HFF-Myc (cell line): ENCODE measurements at regions not wholly inside any gene's neighbourhood (a gene's known extent, or its start where the extent isn't known, plus 50 kb on each side); places are given as distances from the start of the nearest gene placed in this dataset.

Experiments used
- DNase-seq: peaks from one replicate; pipeline ENCODE4 v3.0.0-alpha.2; 2011; ENCODE audit warnings: low read depth; ENCODE audit errors: extremely low read depth
- H3K4me3 ChIP-seq: replicated peaks from 2 replicates; pipeline ENCODE4 v1.5.1; 2011; ENCODE audit warnings: low read depth, mild to moderate bottlenecking, control low read depth, low read length
- TF ChIP-seq, protein P1 (sequence below): IDR thresholded peaks from 2 replicates; pipeline ENCODE4 v1.5.1; 2012; ENCODE audit warnings: mild to moderate bottlenecking, low read depth, low read length, control low read depth; ENCODE audit errors: missing control alignments

DNA sequence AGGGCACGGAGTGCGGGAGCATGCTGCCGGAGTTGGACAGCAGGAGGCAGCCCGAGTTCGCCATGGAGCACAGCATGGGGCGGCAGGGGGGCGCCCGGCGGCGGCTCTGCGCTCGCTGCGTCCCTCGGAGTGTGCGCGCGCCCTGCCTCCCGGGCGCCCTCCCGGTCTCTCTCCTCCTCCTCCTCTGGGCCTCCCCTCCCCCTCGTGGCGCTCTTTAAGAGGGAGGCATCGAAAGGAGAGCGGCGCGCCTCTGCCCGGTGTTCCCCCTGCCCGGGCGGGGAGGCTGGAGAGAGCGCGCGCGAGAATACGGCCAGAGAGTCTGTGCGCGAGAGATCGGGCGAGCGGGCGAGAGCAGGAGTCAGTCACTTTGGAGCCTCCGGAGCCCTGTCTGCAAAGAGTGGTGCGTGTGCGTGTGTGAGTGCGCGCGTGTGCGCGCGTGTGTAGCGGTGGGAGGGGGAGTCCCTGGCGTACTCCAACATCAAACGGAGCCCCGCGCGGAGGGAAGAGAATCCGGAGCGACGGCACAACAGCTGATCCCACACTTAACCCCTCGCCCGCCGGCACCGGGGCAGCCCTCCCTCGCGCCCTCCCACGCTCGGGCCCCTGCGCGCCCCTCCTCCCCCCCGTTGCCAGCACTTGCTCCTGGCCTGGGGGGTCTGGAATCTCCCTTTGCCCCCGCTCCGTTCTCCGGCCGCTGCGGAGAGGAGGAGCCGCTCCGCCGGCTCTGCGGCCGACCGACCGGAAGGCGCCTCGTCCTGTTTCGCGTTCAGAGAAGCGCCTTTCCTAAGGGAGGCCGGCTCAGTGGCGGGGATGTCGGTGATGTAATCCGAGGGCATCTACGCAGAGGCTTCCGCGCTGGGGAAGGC, 108.9 kb downstream of the ENGASE start:
- H3K4me3 ChIP-seq, result no peak overlapping the region

DNA sequence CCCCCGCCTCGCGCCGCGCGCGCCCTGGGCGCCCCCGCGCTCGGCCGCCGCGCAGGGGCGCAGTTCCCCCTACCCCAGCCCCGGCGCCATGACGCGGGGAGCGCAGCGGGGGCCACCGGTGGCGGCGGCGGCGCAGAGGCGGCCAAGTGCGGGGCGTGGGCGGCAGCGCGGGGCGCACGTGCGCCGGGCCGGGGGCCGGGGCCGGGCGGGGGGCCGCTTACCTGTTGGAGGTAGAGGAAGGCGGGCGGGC, 108.3 kb downstream of the ENGASE start:
- H3K4me3 ChIP-seq, result no peak overlapping the region
- DNase-seq, result no peak
- TF ChIP-seq, protein P1, sequence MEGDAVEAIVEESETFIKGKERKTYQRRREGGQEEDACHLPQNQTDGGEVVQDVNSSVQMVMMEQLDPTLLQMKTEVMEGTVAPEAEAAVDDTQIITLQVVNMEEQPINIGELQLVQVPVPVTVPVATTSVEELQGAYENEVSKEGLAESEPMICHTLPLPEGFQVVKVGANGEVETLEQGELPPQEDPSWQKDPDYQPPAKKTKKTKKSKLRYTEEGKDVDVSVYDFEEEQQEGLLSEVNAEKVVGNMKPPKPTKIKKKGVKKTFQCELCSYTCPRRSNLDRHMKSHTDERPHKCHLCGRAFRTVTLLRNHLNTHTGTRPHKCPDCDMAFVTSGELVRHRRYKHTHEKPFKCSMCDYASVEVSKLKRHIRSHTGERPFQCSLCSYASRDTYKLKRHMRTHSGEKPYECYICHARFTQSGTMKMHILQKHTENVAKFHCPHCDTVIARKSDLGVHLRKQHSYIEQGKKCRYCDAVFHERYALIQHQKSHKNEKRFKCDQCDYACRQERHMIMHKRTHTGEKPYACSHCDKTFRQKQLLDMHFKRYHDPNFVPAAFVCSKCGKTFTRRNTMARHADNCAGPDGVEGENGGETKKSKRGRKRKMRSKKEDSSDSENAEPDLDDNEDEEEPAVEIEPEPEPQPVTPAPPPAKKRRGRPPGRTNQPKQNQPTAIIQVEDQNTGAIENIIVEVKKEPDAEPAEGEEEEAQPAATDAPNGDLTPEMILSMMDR, result no peak

More for the DNA sequence above, 108.9 kb downstream of the ENGASE start:
- no peak for DNase-seq
- TF ChIP-seq, protein P1, result no peak

DNA sequence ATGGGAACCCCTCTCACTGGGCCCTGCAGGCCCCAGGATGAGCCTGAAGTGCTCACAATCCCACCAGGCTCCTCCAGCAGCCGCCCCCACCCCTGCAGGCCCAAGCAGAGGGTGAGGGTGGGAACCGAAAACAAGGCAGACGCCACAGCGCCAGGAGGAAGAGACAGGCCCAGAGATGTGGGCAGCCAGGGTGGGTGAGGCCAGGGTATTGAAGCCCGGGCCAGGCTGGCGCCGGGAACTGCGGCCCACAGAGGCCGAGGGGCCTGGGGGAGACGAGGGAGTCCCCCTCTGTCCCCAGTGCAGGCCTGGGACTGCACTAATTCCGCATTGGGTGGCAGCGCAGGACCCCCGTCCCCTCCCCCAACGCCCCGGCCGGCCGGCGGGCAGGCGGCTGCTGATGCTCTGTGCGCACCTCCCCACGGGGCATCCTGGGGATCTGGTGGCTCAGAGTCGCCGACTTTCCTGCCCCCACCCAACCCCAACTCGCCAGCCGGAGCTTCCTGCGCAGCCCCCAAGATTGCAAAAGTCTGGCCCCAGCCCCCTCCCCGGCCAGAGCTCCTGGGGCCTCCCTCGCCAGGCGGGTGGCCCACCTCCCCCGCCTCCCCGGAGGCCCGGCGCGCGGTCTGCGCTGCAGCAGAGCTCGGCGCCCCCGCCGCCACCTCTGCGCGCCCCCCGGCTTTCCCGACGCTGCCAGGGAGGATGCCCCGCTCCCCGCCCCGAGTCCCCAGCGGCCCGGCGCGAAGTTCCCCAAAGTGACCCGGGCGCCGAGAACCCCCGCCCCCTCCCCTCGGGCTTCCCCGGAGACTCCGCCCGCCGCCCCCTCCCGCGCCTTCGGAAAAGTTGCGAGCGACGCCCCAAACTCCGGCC, 107.8 kb downstream of the ENGASE start:
- no peak overlapping the region for H3K4me3 ChIP-seq
- TF ChIP-seq, protein P1, result no peak
- DNase-seq, result no peak

DNA sequence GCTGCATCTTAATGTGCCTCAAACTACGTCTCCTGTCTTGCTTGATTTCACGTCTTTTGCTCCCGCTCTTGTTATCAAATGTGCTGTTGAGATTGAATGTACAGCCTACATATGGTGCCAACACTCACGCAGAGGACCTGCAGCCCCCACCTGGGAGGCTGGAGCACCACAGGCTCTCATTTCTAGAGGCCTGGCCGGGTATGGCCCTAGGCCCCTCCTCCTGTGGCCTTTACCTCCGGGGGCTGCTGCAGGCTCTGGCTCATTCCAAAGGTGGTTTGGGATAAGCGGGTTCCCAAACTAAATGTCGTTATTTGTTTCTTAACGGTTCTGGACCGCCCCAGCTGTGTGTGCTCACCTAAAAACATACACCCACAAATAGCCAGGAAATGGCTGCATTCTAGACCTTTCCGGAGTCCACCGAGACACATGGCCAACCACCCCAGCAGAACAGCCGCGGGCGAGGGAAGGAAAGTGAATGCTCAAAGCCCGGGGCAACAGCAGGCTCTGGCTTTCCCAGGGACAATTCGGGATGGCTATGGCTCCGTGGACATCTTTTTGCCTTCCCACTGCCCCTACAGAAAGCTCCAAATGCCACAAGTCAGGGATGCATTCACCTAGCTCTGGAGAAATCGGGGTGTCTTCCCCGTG, 105.9 kb downstream of the ENGASE start:
- no peak overlapping the region for H3K4me3 ChIP-seq
- no peak for DNase-seq
- TF ChIP-seq, protein P1, result no peak

DNA sequence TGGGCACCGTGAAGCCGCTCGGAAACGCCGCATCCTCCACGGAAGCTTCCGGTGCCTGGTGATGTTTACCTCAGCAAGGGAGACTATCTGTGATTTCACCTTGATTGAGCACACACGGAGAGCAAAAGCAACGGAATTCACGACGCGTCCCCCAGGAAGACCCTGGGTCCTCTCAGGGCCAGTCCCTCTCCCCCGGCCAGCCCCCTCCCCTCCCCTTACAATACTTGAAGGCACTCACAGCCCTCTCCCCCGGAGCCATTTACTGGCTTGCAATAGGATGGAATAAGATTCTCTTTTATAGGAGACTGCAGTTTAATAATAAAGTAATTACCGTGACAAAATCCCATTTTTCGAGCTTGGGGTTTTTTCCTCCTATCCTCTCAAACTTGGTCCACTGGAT, 104.7 kb downstream of the ENGASE start:
- DNase-seq, result no peak
- TF ChIP-seq, protein P1, result no peak
- no peak overlapping the region for H3K4me3 ChIP-seq

DNA sequence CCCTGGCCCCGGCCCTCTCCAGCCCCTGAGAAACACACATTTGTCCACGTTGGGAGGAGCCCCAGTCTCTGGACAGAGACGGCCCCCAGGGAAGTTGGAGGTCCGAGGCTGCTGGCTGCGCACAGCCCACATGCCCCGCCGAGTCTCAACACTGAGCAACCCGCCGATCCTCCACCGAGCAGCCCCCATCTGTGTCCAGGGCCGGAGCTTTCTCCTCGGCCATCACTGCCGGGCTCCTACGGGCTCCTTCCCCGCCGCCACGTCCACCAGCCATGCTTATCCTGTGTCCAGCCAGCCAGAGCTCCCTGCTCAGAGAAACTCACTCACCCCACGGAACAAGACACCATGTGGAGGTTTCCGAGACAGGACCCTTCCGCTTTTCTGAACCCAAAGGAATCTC, 103.3 kb downstream of the ENGASE start:
- no peak overlapping the region for H3K4me3 ChIP-seq
- no peak for DNase-seq
- TF ChIP-seq, protein P1, result no peak
